Panc1 (cell line): ENCODE measurements at regions not wholly inside any gene's neighbourhood (a gene's known extent, or its start where the extent isn't known, plus 50 kb on each side); places are given as distances from the start of the nearest gene placed in this dataset.

Source experiments
- CTCF ChIP-seq: fragments of 450-650 bp; IDR thresholded peaks from 2 replicates; pipeline ENCODE4 v1.5.1; 2017; ENCODE audit warnings: mild to moderate bottlenecking
- POLR2AphosphoS5 ChIP-seq: IDR thresholded peaks from 2 replicates; pipeline ENCODE4 v1.6.1; 2012; ENCODE audit warnings: mild to moderate bottlenecking, low read depth, low read length, moderate library complexity
- REST ChIP-seq, 2 experiments: IDR thresholded peaks; 2 replicates each; pipeline ENCODE4 v1.6.1; 2011 to 2012; ENCODE audit warnings: low read depth in 2 of 2, control low read depth in 1 of 2, low read length in 1 of 2, mild to moderate bottlenecking in 1 of 2, moderate library complexity in 1 of 2; ENCODE audit not compliant: insufficient read depth in 1 of 2
- SIN3A ChIP-seq: IDR thresholded peaks from 2 replicates; pipeline ENCODE4 v1.6.1; 2012; ENCODE audit warnings: low read depth, mild to moderate bottlenecking, low read length, moderate library complexity, borderline replicate concordance; ENCODE audit not compliant: insufficient read depth

GRCh38 chr18:44197832-44198611 lies 482.7 kb upstream of the SETBP1 start:
- no peak for TF ChIP-seq POLR2AphosphoS5
- no peak for TF ChIP-seq CTCF
- TF ChIP-seq SIN3A = no peak
- TF ChIP-seq REST (IDR thresholded peaks at IDR 0.05; ENCODE audit: insufficient read depth in 1 of 2, low read depth in 2 of 2, low read length in 1 of 2) = no peak
